ENCODE measurements at regions not wholly inside any gene's neighbourhood (a gene's known extent, or its start where the extent isn't known, plus 50 kb on each side); places are given as distances from the start of the nearest gene placed in this dataset.

DNA sequence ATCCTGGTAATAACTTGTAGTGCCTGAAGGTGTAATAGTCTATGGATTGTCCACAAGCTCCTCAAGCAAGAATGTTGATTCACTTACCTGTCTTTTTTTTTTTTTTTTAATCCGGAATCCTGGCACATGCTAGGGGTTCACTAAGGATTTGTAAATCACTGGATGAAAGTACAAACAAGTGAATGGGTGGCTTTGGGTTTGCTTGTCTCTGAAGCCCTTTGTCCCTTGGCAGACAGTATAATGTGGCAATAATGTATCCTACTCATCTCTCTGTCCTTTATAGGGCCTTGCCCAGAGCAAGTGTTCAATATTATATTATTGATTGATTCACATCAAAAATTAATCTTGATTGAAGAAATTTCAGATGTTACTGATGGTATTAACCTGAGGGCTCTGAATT is 334.0 kb upstream of the CPEB2 start:
- no peak for DNase-seq

DNA sequence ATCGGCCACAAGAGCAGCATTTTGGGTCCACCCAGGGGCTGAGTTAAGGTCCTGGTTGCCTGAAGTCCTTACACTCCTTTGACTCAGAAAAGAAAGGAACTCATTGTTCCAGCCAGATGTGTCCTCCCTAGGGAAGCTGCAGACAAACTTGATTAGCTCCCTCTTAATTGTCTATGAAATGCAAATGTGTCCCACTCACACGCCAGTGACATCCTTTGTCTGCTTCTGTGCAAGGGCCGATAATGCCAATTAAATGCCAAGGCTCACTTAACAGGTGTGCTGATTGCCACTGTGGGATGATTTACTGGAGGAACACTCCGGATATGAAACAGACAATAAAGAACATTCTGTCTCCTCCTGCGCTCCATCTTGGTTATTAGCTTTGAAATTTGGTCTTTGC is 332.9 kb upstream of the CPEB2 start:
- no peak for DNase-seq

DNA sequence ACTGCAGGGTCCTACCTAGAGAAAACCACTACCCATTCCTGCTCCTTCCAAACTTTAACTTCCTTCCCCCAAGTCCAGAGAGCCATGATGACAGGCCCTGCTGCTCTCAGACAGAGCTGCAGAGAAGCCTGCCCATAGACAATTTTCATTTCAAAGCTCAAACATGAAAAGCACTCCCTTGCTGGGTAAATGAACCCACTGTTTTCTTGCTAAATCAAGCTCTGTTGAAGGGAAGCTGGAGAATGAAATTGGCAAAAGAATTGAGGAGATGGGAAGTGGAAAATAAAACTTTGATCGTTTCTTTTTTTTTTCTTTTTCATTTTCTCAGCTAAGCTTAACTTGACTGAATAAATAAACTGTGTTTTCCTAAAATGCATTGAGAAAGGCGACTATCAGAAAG is 331.1 kb upstream of the CPEB2 start:
- no peak for DNase-seq

DNA sequence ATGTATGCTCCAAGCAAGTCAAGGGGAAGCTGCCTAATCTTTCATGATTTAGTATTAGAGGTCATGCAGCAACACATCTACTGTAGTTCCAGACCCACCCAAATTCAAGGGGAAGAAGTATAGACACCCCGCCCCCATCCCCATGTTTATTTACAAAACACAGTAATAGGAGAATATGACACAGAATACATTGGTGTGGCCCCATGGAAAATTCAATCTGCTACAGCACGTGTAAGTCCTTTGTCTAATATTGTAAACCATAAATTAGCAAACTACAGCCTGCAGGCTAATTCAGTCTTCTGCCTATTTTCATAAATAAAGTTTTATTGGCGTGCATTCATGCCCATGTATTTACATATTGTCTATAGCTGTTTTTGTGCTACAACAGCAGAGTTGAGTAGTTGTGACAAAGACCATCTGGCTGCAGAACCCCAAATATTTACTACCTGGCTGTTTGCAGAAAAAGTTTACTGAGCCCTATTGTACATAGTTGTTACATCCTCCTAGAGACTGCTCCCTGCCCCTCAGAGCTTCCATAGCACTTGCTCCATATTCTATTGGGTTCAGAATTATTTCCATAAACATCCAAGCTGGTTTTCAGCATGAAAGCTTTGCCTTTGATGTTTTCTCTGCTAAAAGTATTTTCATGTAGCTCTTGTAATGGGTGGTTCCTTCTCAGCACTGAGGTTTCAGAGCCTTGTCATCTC is 326.8 kb upstream of the CPEB2 start:
- DNase-seq: no peak

DNA sequence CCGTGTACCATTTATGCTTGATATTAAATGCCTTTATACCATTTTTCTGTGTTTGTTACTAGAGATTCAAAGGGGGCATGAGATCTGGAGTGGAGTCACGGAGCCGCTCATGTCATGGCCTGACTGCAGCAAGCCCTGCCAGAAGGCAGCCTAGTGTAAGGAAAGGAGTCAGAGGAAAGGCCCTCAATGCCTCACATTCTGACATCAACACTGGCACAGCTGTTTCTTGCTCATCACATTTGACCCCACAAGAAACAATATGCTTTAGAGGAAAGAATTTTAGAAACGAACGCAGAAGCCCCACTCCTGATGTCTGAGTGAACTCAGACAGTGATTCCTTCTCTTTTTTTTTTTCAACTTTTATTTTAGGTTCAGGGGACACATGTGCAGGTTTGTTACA is 322.4 kb upstream of the CPEB2 start:
- DNase-seq: no peak

DNA sequence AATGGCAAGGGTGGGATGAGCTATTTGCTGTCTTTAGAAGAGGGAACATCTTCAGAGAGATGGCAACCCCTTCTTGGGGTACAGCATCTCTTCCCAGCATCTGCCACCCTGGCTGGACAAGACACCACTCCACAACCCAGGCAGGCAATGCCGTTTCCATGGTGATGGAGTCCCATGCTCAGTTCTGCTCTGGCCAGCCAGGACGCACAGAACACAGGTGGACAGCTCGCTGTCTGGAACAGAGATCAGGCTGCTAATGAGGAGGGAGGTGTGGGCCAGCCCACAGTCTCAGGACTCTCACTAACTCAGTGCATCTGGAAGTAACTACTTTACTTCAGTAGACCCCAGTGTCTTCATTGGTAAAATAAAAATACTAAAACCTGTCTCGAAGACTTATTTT is 321.0 kb upstream of the CPEB2 start:
- DNase-seq: no peak

DNA sequence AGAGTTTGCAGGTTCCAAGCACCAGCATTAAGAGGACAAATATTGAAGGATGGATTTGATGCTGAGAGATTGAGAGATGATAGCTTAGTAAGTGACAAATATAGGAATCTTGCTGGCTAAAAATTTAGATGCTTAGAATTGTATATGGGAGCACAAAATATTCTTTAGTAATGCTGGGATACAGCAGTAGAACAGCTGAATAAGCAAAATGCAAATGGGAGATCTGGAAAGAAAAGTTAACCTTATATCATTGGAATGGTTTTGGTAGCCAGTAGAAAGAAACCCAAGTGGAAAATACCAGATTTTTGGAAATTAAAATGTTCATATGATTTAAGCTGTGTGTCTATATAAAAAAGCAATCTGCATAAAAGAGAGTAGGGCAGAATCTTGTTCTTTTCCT is 308.6 kb upstream of the CPEB2 start:
- DNase-seq: no peak

DNA sequence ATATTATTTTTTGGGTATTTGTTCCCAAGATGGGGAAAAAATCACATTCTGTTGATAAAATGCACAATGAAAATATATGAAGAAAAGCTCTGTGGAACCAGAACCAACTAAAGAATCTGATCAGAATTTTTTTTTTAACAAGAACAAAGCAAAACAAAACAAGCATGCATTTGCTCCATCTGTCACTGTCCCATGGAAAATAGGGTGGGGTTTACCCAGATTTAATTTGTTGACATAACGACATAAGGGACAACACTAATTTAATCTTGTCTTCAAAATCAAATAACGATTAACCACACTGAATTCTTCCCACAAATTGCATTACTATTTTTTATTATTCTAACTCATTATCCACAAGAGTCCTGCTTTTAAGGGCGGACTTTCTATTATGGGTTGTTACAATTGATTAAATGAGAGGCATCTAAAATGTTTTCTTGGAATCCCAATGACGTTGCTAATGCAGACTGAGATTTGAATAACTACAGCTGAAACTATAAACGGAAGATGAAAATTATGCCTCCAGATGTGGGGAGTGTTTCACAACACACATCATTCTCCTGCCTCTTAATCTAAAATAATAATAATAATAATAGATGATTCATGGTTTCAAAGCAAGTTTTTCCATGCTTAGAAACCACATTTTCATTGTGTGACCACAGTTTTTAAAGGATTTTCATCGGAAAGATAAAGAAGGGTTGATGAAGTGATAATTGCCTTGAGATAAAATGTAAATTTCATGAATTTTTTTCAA is 307.0 kb upstream of the CPEB2 start:
- no peak for DNase-seq

DNA sequence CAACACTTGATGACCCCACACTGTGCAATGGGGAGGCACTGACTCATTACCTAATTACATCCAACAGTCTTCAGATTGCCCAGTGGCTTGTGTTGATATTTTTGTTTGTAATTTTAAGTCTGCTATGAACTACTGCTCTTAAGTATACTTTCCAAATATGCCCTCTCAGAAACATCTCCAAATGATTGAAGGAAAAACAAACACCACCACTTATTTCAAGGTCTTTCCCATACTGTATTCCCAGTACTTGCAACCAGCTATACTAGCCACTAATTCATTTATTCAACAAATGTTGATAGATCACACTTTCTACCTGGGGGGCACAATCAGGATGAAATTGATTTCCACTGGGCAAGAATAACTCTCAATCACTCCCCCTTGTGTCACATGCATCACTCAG is 302.2 kb upstream of the CPEB2 start:
- DNase-seq: no peak

DNA sequence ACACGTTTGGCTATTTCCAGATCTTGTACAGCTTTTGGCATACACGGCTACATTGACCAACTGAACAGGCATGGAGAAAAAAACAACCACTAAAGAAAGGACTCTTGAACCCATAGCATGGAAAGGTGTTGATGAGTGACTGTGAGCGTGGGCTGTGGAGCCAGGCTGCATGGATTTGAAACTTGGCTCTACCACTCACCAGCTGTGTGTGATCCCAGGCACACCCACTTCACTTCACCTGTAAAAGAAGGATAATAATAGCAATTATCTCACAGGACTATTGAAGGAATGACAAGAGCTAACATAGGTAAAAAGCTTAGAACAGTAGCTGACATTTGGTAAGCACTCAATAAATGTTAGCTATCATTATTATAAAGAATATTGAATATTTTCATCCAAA is 301.7 kb upstream of the CPEB2 start:
- no peak for DNase-seq

DNA sequence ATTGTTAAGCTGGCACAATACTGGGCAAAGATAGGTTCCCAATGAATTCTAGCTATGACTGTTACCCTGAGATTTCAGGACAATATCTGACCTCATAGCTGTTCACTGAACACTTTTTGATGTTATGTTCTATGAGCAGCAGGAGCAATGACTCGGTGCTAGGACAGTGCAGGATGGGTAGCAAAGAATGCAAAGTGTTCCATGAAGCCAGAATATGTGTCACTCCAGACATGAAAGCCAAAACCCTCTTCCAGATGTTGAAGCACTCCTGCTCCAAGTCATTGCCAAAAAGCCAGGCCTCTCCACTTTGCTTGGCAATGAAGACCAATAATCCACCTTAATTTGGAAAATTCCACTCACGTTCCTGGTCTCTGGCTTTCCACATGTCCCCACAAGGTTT is 300.9 kb upstream of the CPEB2 start:
- DNase-seq: no peak

DNA sequence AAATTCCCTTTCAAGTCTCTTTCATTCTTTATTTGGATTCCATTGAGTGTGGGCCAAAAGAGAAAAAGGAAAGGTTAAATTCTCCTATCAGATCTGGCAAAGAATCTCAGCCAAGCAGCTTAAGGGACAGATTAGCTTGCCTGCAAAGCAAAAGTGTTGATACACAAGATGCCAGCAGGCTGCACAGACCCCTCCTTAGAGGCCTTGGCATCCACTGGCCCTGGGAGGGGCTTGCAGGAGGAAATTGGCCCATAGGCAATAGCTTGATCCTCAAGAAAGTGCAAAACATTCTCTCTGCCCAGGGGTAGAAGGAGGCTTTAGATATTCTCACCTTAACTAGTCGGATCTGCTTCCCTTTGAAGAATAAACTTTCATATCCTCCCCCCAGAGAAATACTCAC is 300.4 kb upstream of the CPEB2 start:
- no peak for DNase-seq

DNA sequence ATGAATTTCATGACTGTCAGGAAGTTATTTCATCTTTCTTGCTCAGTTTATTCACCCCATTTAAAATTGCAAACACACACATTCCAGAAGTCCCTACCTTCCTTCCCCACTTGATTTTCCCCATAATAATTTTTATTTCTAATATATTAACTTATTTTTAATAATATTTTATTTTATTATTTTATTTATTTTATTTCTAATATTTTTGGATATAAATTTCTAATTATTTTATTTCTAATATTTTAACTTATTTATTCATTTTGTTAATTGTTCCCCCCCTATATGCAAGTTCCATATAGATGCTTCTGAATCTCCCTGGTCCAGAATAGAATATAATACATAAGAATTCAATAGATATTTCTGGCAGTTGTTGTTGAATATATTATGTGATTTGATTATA is 293.7 kb upstream of the CPEB2 start:
- DNase-seq: no peak

DNA sequence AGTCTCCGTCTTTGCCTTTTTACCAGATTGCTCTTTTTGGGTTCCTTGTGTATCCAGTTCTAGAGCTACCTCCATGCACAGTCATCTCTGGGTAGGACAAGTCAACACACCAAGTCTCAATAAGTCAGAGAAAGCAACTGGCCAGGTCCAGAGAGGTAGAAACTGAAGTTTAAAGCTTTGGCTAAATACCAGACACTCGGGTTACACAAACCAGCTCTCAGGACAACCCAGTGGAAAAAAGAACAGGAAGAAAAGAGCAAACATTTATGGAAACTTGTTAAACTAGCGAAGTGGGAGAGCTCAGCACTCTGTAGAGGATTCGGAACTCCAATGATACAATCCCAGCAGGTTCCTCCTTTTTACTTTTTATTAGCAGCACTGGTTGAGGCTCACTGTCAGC is 291.0 kb upstream of the CPEB2 start:
- no peak for DNase-seq

DNA sequence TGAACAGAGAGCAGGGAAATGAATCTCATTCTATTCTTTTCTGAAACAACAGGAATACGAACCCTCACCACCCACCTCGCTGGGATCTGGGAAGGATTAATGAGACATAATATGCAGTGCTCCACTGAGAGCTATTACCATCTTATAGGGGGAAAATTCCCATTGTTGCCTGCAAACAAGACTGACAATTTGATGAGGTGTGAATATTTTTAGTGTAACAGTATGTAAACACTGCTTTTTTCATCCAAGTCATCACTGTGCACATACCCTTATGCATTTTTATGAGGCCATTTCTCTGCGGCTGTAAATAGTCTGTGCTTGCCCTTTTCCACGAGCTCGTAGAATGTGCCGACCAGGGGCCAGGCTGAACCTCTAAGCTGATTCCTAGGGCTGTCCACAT is 285.6 kb upstream of the CPEB2 start:
- no peak for DNase-seq

DNA sequence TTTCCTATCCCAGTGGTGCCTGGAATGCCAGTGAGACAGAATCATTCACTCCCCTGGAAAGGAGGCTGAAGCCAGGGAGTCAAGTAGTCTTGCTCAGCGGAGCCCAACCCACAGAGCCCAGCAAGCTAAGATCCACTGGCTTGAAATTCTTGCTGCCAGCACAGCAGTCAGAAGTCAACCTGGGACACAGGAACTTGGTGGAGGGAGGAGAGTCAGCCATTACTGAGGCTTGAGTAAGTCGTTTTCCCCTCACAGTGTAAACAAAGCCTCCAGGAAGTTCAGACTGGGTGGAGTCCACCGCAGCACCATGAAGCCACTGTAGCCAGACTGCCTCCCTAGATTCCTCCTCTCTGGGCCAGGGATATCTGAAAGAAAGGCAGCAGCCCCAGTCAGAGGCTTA is 283.2 kb upstream of the CPEB2 start:
- DNase-seq: no peak

DNA sequence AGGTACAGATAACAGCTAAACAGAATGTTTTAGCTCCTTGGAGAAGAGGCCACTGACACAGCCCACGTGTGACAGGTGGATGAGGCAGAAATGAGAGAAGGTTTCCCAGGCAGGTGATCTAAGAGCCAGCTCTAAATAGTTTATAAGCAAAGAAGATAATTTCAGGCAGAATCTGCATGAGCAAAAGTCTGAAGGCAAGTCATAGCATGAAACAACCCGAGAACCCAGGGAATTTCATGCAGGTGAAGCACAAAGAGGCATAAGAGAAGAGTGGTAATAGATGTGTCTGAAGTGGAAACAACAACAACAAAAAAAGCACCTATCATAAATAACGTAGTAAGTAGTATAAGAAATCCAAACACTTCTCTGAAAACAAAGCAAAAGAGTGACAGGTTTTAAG is 275.8 kb upstream of the CPEB2 start:
- no peak for DNase-seq

DNA sequence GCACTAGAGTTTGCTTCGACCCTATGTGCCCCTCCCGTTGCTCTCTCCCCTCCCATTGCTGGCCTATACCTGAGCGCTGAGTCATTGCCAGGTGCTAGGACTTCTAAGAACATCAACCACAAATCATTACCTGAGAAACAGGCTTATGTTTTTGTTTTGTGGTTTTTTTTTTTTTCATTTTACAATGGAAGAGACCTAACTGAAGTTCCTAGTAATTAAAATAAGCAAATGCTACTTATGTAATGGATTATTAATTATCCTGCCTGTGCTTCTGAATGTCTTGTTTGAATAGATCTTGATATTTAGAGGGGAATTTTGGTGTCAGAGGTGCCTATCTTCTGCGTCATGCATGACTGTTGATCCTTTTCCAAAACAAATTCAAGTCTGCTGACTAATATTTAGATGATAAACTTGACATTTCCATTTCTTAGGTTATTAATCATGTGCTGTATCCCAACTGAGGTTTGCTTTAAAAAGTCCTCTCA is 275.4 kb upstream of the CPEB2 start:
- DNase-seq: no peak

DNA sequence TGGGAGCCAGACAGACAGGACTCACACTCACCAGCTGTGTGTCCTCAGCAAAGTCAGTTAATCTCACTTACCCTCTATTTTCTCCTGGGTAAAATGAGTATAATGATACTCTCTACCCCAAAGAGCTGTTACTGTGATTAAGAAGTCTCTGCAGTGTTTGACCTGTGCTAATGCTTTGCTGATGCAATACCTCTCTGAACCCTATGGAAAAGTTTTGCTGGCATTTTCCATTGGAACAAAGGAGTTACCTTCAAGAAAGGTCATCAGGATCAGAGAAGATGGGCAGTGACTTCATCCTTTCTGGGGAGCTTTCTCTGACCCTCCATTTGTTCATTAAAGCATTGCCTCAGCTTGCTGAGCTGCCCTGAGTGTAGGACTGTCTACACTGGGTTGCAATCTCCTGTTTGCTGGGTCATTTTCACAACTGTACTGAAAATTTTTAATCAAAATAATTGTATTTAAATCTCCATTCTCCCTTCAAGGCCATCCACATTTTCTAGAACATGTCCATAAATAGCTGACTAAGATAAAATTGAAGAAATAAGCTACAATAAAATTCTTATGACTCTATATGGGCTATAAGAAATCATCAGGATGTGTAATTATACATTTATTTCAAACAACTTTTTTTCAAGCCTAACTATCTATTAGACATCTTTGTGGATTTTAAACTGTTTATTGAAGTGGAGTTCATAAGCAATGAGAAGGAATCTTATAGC is 272.8 kb upstream of the CPEB2 start:
- no peak for DNase-seq

DNA sequence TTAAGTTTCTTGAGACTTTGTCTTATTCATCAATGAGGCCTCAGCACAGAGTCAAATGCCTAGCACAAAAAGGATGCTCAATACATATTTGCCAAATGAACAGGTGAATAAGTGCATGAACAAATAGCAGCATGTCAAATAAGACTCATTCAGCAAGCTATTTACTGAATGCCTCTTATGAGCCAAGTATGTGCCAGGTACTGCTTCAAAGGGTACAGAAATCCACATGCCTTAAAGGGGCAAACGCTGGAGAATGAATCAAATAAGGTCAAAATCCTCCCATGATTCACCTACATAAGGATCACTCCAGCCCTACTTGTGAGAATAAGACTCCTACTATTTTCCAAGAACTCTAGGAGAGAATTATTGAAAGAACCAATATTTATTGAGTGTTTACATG is 260.2 kb upstream of the CPEB2 start:
- no peak for DNase-seq

DNA sequence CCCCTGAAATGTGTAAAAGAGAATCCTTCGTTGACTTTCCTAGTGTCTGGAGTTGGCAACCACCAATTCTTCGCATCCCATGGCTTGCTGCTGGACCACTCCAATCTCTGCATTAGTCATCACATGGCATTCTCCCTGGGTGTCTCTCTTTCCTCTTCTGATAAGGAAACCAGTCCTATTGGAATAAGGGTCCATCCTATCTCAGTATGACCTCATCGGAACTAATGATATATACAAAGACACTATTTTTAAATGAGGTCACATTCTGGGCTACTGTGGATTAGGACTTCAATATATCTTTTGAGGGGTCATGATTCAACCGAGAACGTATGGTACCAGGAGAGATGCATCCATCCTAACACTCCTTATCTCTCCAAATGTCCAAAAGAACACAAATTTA is 259.1 kb upstream of the CPEB2 start:
- DNase-seq: no peak

DNA sequence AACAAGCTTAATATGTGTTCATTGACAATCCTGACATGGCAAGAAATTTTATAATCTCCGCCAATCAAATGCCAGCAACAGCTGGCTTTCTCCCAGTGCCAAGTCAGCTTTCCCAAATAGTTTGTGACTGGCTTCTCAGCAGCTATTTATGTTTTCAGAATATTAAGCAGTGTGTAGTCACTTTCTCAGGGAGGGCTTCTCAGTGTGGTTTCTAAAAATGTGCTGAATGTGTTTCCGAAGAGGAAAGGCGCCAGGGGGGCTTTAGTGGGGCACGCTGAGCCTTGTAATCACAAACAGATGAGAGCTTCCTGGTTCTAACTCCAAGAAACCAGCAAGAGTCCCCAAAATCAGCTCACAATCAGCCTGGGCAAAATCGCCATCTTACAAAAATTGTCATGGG is 258.7 kb upstream of the CPEB2 start:
- no peak for DNase-seq

DNA sequence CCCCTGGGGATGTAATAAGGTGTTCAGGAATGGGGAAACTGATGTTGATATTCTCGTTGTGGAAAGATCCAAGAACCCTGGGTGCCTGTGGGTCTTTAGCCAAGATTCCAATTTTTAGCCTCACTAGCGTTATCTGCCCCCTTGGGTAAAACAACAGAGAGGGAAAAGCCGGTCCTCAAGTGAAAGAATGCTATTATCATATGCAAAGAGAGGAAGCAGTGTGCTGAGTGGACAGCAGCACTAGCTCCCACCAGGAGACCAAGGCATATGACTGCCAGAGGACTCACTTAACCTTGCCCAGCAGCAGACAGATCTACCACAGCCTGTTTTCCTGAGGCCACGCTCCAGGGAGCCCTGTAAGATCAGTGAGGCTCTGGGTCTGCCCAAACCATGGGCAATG is 257.9 kb upstream of the CPEB2 start:
- DNase-seq: no peak

DNA sequence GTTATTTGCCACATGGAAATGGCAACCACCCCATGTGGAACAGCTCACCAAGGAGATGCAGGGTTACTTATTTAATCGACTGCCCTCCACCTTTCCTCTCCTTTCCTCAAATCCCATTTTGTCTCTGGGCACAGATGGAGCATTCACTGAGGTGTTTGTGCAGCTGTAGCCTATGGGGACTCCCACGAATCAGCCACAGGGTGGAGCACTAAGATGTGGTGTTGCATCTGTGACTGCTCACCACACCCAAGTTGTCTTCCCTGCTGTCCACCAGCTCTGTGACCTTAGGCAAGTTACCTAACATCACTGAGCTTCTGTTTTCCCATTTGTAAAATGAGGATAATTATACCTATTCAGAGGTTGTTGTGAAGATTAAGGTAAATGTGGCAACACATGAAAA is 252.4 kb upstream of the CPEB2 start:
- DNase-seq: no peak

All from CD4-positive, alpha-beta T cell treated with Interleukin-6 for 4 hours (primary cell).